ENCODE measurements at regions not wholly inside any gene's neighbourhood (a gene's known extent, or its start where the extent isn't known, plus 50 kb on each side); places are given as distances from the start of the nearest gene placed in this dataset.

DNA sequence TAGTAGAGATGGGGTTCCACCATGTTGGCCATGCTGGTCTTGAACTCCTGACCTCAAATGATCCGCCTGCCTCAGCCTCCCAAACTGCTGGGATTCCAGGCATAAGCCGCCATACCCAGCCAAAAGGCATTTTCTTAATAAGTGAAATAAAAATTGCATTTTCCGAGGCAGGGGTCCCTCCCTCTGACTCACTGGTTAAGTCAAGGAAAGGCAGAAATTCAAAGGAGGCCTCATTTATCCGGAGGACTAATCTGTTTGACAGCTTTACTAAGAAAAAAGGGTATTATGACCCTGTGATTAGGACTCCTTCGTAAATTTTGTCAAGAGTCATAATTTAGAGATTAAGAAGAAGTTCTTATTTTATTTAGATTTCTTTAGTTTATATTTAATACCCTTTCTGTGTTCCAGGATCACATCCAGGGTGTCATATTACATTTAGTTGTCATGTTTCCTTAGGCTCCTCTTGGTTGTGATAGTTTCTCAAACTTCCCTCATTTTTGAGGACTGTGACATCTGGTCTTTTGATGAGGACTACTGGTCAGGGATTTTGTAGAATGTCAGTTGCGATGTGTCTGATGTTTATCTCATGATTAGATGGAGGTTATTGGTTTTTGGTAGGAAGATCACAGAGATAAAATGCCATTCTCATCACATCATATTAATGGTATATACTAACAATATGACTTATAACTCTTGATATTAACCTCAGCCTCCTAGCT lies 753.7 kb upstream of the AMOT start:
- H3K27me3 Mint-ChIP-seq: no peaks in the 10 kb centered on the region
- H3K9me3 Mint-ChIP-seq: peaks cover 0 to 7% (median 0%) of the 10 kb centered on the region in 7 donors
- H3K9me3 ChIP-seq (ENCODE audit: control insufficient read depth in 2 of 2, low read length in 2 of 2): no peaks in the 10 kb centered on the region
- no peaks in the 10 kb centered on the region for H3K36me3 Mint-ChIP-seq
- H3K36me3 ChIP-seq (ENCODE audit: control insufficient read depth, insufficient read depth, low read length): no peaks in the 10 kb centered on the region
- ATAC-seq (ENCODE audit: low read depth in 2 of 2): no peak
- no peaks in the 10 kb centered on the region for H3K4me1 ChIP-seq (ENCODE audit: control insufficient read depth, insufficient read depth, low read length, poor library complexity, severe bottlenecking)
- no peak overlapping the region for H3K4me3 Mint-ChIP-seq
- H3K27me3 ChIP-seq (ENCODE audit: control insufficient read depth, insufficient read depth, low read length): no peaks in the 10 kb centered on the region
- no peak overlapping the region for H3K27ac ChIP-seq (ENCODE audit: insufficient read depth, low read length, poor library complexity, severe bottlenecking)
- no peaks in the 10 kb centered on the region for H3K4me1 Mint-ChIP-seq
- no peak overlapping the region for H3K4me3 ChIP-seq (ENCODE audit: low read depth, low read length)
- DNase-seq: no peak
- no peak overlapping the region for H3K27ac Mint-ChIP-seq

DNA sequence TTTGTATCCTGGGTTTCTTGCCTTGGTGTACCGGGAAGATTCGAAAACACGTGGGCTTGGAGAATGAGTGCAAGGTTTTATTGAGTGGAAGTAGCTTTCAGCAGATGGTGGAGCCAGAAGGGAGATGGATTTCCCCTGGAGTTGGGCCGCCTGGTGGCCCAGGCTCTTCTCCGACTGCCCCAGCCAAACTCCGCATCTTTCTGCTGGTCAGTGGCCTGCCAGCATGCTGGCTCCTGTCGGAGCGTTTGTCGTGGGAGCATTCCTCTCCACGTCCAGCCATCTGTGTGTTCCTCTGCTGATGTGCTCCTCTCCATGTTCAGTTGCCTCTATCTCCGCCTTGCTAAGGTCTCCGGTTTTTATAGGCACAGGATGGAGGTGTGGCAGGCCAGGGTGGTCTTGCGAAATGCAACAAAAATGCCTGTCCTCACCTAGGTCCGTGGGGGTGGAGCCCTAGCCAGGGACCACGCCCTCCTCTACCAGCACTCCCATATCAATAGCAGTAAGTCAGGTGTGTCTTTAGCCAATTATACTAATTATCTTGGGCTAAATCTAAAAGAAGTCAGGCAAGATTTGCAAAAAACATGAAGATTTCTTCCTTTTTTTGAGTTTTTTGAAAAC lies 745.8 kb upstream of the AMOT start:
- ATAC-seq (ENCODE audit: low read depth in 2 of 2): no peak
- Mint-ChIP-seq H3K9me3 (peaks cover 0 to 2% (median 0%) of the 10 kb centered on the region in 7 donors), H3K27me3 (no peaks in the 10 kb centered on the region), H3K36me3 (no peaks in the 10 kb centered on the region), H3K4me1 (no peaks in the 10 kb centered on the region), H3K4me3 (no peak overlapping the region), H3K27ac (no peak overlapping the region)
- no peaks in the 10 kb centered on the region for H3K36me3 ChIP-seq (ENCODE audit: control insufficient read depth, insufficient read depth, low read length)
- H3K27ac ChIP-seq (ENCODE audit: insufficient read depth, low read length, poor library complexity, severe bottlenecking): no peak overlapping the region
- H3K27me3 ChIP-seq (ENCODE audit: control insufficient read depth, insufficient read depth, low read length): no peaks in the 10 kb centered on the region
- H3K4me3 ChIP-seq (ENCODE audit: low read depth, low read length): no peak overlapping the region
- no peak for DNase-seq
- no peaks in the 10 kb centered on the region for H3K4me1 ChIP-seq (ENCODE audit: control insufficient read depth, insufficient read depth, low read length, poor library complexity, severe bottlenecking)
- H3K9me3 ChIP-seq (ENCODE audit: control insufficient read depth in 2 of 2, low read length in 2 of 2): no peaks in the 10 kb centered on the region

DNA sequence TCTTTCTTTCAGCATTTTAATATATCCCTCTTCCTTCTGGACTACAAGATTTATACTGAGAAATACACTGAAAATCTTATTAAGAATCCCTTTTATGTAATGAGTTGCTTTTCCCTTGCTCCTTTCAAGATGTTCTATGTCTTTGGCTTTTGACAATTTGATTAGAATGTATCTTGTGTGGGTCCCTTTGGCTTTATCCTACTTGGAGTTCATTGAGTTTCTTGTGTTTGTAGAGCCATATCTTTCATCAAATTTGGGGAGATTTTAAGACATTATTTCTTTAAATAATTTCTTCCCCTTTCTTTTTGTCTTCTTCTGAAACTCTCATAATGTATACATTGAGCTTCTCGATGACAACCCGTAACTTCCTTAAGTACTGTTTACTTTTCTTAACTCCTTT lies 739.9 kb upstream of the AMOT start:
- no peak overlapping the region for H3K4me3 ChIP-seq (ENCODE audit: low read depth, low read length)
- H3K9me3 ChIP-seq (ENCODE audit: control insufficient read depth in 2 of 2, low read length in 2 of 2): no peaks in the 10 kb centered on the region
- Mint-ChIP-seq H3K27me3 (no peaks in the 10 kb centered on the region), H3K4me1 (no peaks in the 10 kb centered on the region), H3K9me3 (peaks cover 0 to 7% (median 0%) of the 10 kb centered on the region in 7 donors), H3K27ac (no peak overlapping the region), H3K36me3 (no peaks in the 10 kb centered on the region), H3K4me3 (no peak overlapping the region)
- DNase-seq (no peak), ATAC-seq (ENCODE audit: low read depth in 2 of 2) (no peak)
- H3K27ac ChIP-seq (ENCODE audit: insufficient read depth, low read length, poor library complexity, severe bottlenecking): no peak overlapping the region
- H3K36me3 ChIP-seq (ENCODE audit: control insufficient read depth, insufficient read depth, low read length): no peaks in the 10 kb centered on the region
- H3K4me1 ChIP-seq (ENCODE audit: control insufficient read depth, insufficient read depth, low read length, poor library complexity, severe bottlenecking): no peaks in the 10 kb centered on the region
- H3K27me3 ChIP-seq (ENCODE audit: control insufficient read depth, insufficient read depth, low read length): no peaks in the 10 kb centered on the region

DNA sequence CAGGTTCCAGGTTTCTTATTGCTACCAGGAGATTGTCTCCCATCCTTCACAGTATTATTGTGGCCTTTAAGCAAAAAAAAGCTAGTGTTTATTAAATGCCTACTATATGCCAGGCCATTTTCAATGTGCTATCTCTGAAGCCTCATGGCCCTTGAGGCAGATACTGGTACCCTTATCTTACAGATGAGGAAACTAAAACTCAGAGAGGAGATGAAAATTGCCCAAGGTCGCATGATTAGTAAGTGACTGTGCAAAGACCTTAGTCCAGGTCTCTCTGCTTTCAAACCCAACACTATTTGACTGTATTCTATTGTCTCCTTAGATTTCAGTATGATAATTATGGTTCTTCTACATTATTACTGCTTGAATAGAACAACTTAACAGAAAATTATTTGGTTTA lies 717.9 kb upstream of the AMOT start:
- Mint-ChIP-seq H3K4me3 (no peak overlapping the region), H3K4me1 (no peaks in the 10 kb centered on the region), H3K27ac (no peak overlapping the region), H3K36me3 (no peaks in the 10 kb centered on the region), H3K27me3 (no peaks in the 10 kb centered on the region), H3K9me3 (peaks cover 0 to 8% (median 0%) of the 10 kb centered on the region in 7 donors)
- Histone ChIP-seq H3K27me3 (ENCODE audit: control insufficient read depth, insufficient read depth, low read length) (no peaks in the 10 kb centered on the region), H3K4me3 (ENCODE audit: low read depth, low read length) (no peak overlapping the region), H3K4me1 (ENCODE audit: control insufficient read depth, insufficient read depth, low read length, poor library complexity, severe bottlenecking) (no peaks in the 10 kb centered on the region), H3K36me3 (ENCODE audit: control insufficient read depth, insufficient read depth, low read length) (no peaks in the 10 kb centered on the region), H3K9me3 (ENCODE audit: control insufficient read depth in 2 of 2, low read length in 2 of 2) (peaks cover 0 to 2% of the 10 kb centered on the region in 2 experiments), H3K27ac (ENCODE audit: insufficient read depth, low read length, poor library complexity, severe bottlenecking) (no peak overlapping the region)
- DNase-seq: no peak
- no peak for ATAC-seq (ENCODE audit: low read depth in 2 of 2)

DNA sequence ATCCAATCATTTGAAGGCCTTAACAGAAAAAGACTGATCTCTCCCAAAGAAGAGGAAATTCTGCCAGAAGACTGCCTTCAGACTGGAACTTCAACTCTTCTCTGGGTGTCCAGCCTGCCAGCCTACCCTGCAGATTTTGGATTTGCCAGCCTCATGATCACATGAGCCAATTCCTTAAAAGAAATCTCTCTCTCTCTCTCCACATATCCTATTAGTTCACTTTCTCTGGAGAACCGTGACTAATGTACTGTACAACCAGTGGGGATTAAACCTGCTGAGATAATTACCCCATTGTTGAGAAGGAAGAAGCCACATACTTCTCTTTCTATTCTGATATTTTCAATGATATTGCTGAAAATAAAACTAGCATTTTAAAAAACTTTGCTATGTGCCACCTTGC lies 711.3 kb upstream of the AMOT start:
- no peak for ATAC-seq (ENCODE audit: low read depth in 2 of 2)
- H3K4me1 ChIP-seq (ENCODE audit: control insufficient read depth, insufficient read depth, low read length, poor library complexity, severe bottlenecking): no peaks in the 10 kb centered on the region
- H3K36me3 ChIP-seq (ENCODE audit: control insufficient read depth, insufficient read depth, low read length): no peaks in the 10 kb centered on the region
- H3K4me3 ChIP-seq (ENCODE audit: low read depth, low read length): no peak overlapping the region
- DNase-seq: no peak
- Mint-ChIP-seq H3K36me3 (no peaks in the 10 kb centered on the region), H3K27ac (no peak overlapping the region), H3K4me1 (no peaks in the 10 kb centered on the region), H3K4me3 (no peak overlapping the region), H3K27me3 (no peaks in the 10 kb centered on the region), H3K9me3 (peaks cover 0 to 5% (median 0%) of the 10 kb centered on the region in 7 donors)
- no peak overlapping the region for H3K27ac ChIP-seq (ENCODE audit: insufficient read depth, low read length, poor library complexity, severe bottlenecking)
- H3K27me3 ChIP-seq (ENCODE audit: control insufficient read depth, insufficient read depth, low read length): no peaks in the 10 kb centered on the region
- H3K9me3 ChIP-seq (ENCODE audit: control insufficient read depth in 2 of 2, low read length in 2 of 2): peaks cover 0 to 2% of the 10 kb centered on the region in 2 experiments

DNA sequence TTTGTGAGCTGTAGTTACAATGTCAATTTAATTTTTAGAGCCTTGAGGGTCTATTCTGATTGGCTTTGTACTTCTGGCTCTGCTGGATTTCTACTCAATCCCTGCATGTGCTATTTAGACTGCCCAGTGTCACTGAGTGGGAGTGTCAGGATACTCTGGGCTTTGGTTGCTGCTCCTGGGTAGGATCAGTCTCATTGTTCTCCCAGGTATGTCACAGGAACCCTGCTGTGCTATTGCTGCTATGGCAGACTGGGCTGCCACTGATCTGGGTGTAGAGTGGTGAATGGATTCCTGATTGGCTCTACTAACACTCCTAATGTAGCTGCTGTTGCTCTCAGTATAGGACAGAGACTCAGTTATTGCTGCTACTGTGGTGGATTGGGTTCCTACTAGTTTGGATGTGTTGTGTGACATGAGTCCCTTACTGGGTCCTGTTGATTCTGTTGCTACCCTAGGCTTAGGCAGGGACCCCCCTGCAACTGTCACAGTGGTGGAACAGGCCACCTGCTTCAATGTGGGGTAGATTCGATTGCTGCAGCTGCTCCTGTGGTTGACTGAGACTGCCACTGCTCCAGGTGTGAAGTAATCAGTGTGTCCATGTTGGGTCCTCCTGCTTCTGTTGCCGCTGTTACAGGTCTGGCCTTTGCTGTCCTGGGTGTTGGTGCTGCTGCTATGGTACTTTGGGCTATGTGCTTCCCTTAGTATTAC lies 707.8 kb upstream of the AMOT start:
- ATAC-seq (ENCODE audit: low read depth in 2 of 2) (no peak), DNase-seq (no peak)
- peaks cover 0 to 1% (median 0%) of the 10 kb centered on the region in 7 donors for H3K9me3 Mint-ChIP-seq
- H3K4me3 Mint-ChIP-seq: no peak overlapping the region
- H3K36me3 Mint-ChIP-seq: no peaks in the 10 kb centered on the region
- H3K36me3 ChIP-seq (ENCODE audit: control insufficient read depth, insufficient read depth, low read length): no peaks in the 10 kb centered on the region
- H3K27ac ChIP-seq (ENCODE audit: insufficient read depth, low read length, poor library complexity, severe bottlenecking): no peak overlapping the region
- H3K27me3 Mint-ChIP-seq: no peaks in the 10 kb centered on the region
- no peaks in the 10 kb centered on the region for H3K9me3 ChIP-seq (ENCODE audit: control insufficient read depth in 2 of 2, low read length in 2 of 2)
- H3K27me3 ChIP-seq (ENCODE audit: control insufficient read depth, insufficient read depth, low read length): no peaks in the 10 kb centered on the region
- no peak overlapping the region for H3K27ac Mint-ChIP-seq
- H3K4me1 ChIP-seq (ENCODE audit: control insufficient read depth, insufficient read depth, low read length, poor library complexity, severe bottlenecking): no peaks in the 10 kb centered on the region
- no peak overlapping the region for H3K4me3 ChIP-seq (ENCODE audit: low read depth, low read length)
- no peaks in the 10 kb centered on the region for H3K4me1 Mint-ChIP-seq

DNA sequence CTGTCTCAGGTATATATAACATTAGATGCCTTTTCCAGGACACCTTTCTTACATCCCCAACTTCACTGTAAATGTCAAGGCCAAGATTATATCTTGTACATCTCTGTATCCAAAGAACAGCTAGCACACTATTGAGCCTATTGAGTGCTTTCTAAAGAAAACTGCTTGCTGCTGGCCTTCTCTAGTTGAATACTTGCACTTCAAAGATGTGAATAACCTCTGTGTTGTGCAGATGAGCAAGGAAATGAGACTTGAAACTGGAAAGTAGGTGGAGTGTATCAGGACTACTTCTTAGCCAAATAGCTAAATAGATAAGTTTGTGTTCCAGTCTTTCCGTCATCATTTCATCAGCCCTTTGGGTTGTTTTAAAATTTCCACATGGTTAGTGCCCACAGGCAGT lies 704.4 kb upstream of the AMOT start:
- H3K4me3 ChIP-seq (ENCODE audit: low read depth, low read length): no peak overlapping the region
- H3K27ac Mint-ChIP-seq: no peak overlapping the region
- DNase-seq (no peak), ATAC-seq (ENCODE audit: low read depth in 2 of 2) (no peak)
- peaks cover 0 to 3% (median 0%) of the 10 kb centered on the region in 7 donors for H3K9me3 Mint-ChIP-seq
- no peaks in the 10 kb centered on the region for H3K9me3 ChIP-seq (ENCODE audit: control insufficient read depth in 2 of 2, low read length in 2 of 2)
- H3K36me3 ChIP-seq (ENCODE audit: control insufficient read depth, insufficient read depth, low read length): no peaks in the 10 kb centered on the region
- no peaks in the 10 kb centered on the region for H3K4me1 Mint-ChIP-seq
- no peaks in the 10 kb centered on the region for H3K4me1 ChIP-seq (ENCODE audit: control insufficient read depth, insufficient read depth, low read length, poor library complexity, severe bottlenecking)
- no peaks in the 10 kb centered on the region for H3K27me3 Mint-ChIP-seq
- H3K27me3 ChIP-seq (ENCODE audit: control insufficient read depth, insufficient read depth, low read length): no peaks in the 10 kb centered on the region
- H3K4me3 Mint-ChIP-seq: no peak overlapping the region
- no peaks in the 10 kb centered on the region for H3K36me3 Mint-ChIP-seq
- no peak overlapping the region for H3K27ac ChIP-seq (ENCODE audit: insufficient read depth, low read length, poor library complexity, severe bottlenecking)
